Fibroblast of lung (primary cell): ENCODE measurements at regions not wholly inside any gene's neighbourhood (a gene's known extent, or its start where the extent isn't known, plus 50 kb on each side); places are given as distances from the start of the nearest gene placed in this dataset.
A peak's percentile ranks its signal among the peaks of the same experiment; 100 is the strongest.

Experiments
- DNase-seq, 2 donors: peaks; one replicate each; pipeline versions ENCODE4 v3.0.0 to v3.0.0-alpha.2; 2010; ENCODE audit warnings: low read depth in 2 of 2
- H2AFZ ChIP-seq: 2 replicates; pipeline ENCODE4 v1.5.1; 2012; ENCODE audit warnings: low read length, control low read depth, inconsistent platforms
- H3K27ac ChIP-seq: 2 replicates; pipeline ENCODE4 v1.5.1; 2011; ENCODE audit warnings: low read length, control low read depth; ENCODE audit not compliant: insufficient read depth
- H3K27me3 ChIP-seq: 2 replicates; pipeline ENCODE4 v1.5.1; 2011; ENCODE audit warnings: mild to moderate bottlenecking, low read length; ENCODE audit not compliant: control insufficient read depth, insufficient read depth
- H3K36me3 ChIP-seq: 2 replicates; pipeline ENCODE4 v1.5.1; 2011; ENCODE audit warnings: low read length; ENCODE audit not compliant: control insufficient read depth, insufficient read depth
- H3K4me1 ChIP-seq: 2 replicates; pipeline ENCODE4 v1.5.1; 2011; ENCODE audit warnings: low read length; ENCODE audit not compliant: control insufficient read depth, insufficient read depth; ENCODE audit errors: extremely low read depth
- H3K4me2 ChIP-seq: 2 replicates; pipeline ENCODE4 v1.5.1; 2011; ENCODE audit warnings: low read length, control low read depth; ENCODE audit not compliant: insufficient read depth; ENCODE audit errors: extremely low read depth
- H3K4me3 ChIP-seq, 4 experiments: fragments of 200-600 bp in 1 of 4; sonication (generic) in 1 of 4; replicated peaks in 1 of 4; 2 replicates each; pipeline ENCODE4 v1.5.1; 2011 to 2016; ENCODE audit warnings: low read length in 4 of 4, low read depth in 3 of 4, mild to moderate bottlenecking in 3 of 4, control low read depth in 2 of 4, inconsistent platforms in 1 of 4, mixed read lengths in 1 of 4; ENCODE audit not compliant: insufficient read depth in 1 of 4; ENCODE audit errors: control extremely low read depth in 1 of 4
- H3K79me2 ChIP-seq: 2 replicates; pipeline ENCODE4 v1.5.1; 2012; ENCODE audit warnings: mild to moderate bottlenecking, low read length, inconsistent platforms; ENCODE audit not compliant: control insufficient read depth, insufficient read depth
- H3K9ac ChIP-seq: 2 replicates; pipeline ENCODE4 v1.5.1; 2011; ENCODE audit warnings: mild to moderate bottlenecking, low read length, control low read depth; ENCODE audit not compliant: insufficient read depth
- H3K9me3 ChIP-seq: 2 replicates; pipeline ENCODE4 v1.5.1; 2012; ENCODE audit warnings: low read depth, low read length; ENCODE audit not compliant: control insufficient read depth, insufficient read depth
- H4K20me1 ChIP-seq: 2 replicates; pipeline ENCODE4 v1.5.1; 2011; ENCODE audit warnings: low read length; ENCODE audit not compliant: control insufficient read depth, insufficient read depth; ENCODE audit errors: extremely low read depth
- CTCF ChIP-seq, 2 donors: IDR thresholded peaks in 1 of 2; conservative IDR thresholded peaks in 1 of 2; 1 replicate in 1 of 2; 2 replicates in 1 of 2; pipeline ENCODE4 v1.5.1; 2011 to 2012; ENCODE audit warnings: low read length in 2 of 2, control low read depth in 1 of 2, inconsistent platforms in 1 of 2, low read depth in 1 of 2, mild to moderate bottlenecking in 1 of 2
- EZH2 ChIP-seq: IDR thresholded peaks from 2 replicates; pipeline ENCODE4 v1.5.1; 2012; ENCODE audit warnings: low read length, control low read depth, mild to moderate bottlenecking; ENCODE audit errors: missing control alignments

GRCh38 chr4:14644580-14645282 lies 357.6 kb upstream of the CPEB2 start:
- H3K9ac ChIP-seq: no peak overlapping the region
- no peaks in the 10 kb centered on the region for H3K36me3 ChIP-seq
- H3K4me1 ChIP-seq: no peaks in the 10 kb centered on the region
- no peak for TF ChIP-seq CTCF (conservative IDR thresholded peaks at IDR 0.05 in 1 of 2, IDR thresholded peaks at IDR 0.05 in 1 of 2; ENCODE audit: low read depth in 1 of 2, low read length in 2 of 2)
- TF ChIP-seq EZH2: no peak
- no peak overlapping the region for H3K27ac ChIP-seq
- no peaks in the 10 kb centered on the region for H3K9me3 ChIP-seq
- DNase-seq: no peak
- no peaks in the 10 kb centered on the region for H3K27me3 ChIP-seq
- no peaks in the 10 kb centered on the region for H4K20me1 ChIP-seq
- no peak overlapping the region for H2AFZ ChIP-seq
- no peaks in the 10 kb centered on the region for H3K79me2 ChIP-seq
- H3K4me2 ChIP-seq: no peak overlapping the region
- no peak overlapping the region for H3K4me3 ChIP-seq

GRCh38 chr4:14646831-14647230 lies 355.4 kb upstream of the CPEB2 start:
- no peak overlapping the region for H3K4me2 ChIP-seq
- TF ChIP-seq EZH2 (no peak), CTCF (conservative IDR thresholded peaks at IDR 0.05 in 1 of 2, IDR thresholded peaks at IDR 0.05 in 1 of 2; ENCODE audit: low read depth in 1 of 2, low read length in 2 of 2) (no peak)

GRCh38 chr4:14650127-14650526 lies 352.2 kb upstream of the CPEB2 start:
- DNase-seq: peak; percentile 3 to 33
- no peaks in the 10 kb centered on the region for H3K9me3 ChIP-seq
- no peak for TF ChIP-seq CTCF (conservative IDR thresholded peaks at IDR 0.05 in 1 of 2, IDR thresholded peaks at IDR 0.05 in 1 of 2; ENCODE audit: low read depth in 1 of 2, low read length in 2 of 2)
- no peak for TF ChIP-seq EZH2
- H3K27ac ChIP-seq: no peak overlapping the region
- H3K27me3 ChIP-seq: no peaks in the 10 kb centered on the region
- no peaks in the 10 kb centered on the region for H4K20me1 ChIP-seq
- H3K9ac ChIP-seq: no peak overlapping the region
- no peaks in the 10 kb centered on the region for H3K79me2 ChIP-seq
- H3K36me3 ChIP-seq: no peaks in the 10 kb centered on the region
- H2AFZ ChIP-seq: no peak overlapping the region
- H3K4me2 ChIP-seq: no peak overlapping the region
- H3K4me3 ChIP-seq: no peak overlapping the region
- no peaks in the 10 kb centered on the region for H3K4me1 ChIP-seq

More at GRCh38 chr4:14646831-14647230, 355.4 kb upstream of the CPEB2 start:
- Histone ChIP-seq H4K20me1 (no peaks in the 10 kb centered on the region), H3K4me1 (no peaks in the 10 kb centered on the region), H3K9ac (no peak overlapping the region), H3K36me3 (no peaks in the 10 kb centered on the region), H3K27me3 (no peaks in the 10 kb centered on the region), H3K79me2 (no peaks in the 10 kb centered on the region), H3K9me3 (no peaks in the 10 kb centered on the region), H2AFZ (no peak overlapping the region), H3K4me3 (no peak overlapping the region), H3K27ac (no peak overlapping the region)
- peak; percentile 4 to 58 for DNase-seq
